Tibial artery (tissue), 4 donors: ENCODE measurements at regions not wholly inside any gene's neighbourhood (a gene's known extent, or its start where the extent isn't known, plus 50 kb on each side); places are given as distances from the start of the nearest gene placed in this dataset.

Experiments
- DNase-seq, 2 donors: peaks; one replicate each; pipeline ENCODE4 v3.0.0-alpha.2; 2019
- H3K27ac ChIP-seq, 2 donors: fragments of 200-600 bp; sonication (generic) in 1 of 2; 1 replicate in 1 of 2; 2 replicates in 1 of 2; pipeline ENCODE4 v1.5.1; 2018 to 2019; ENCODE audit warnings: mild to moderate bottlenecking in 1 of 2
- H3K27me3 ChIP-seq, 2 donors: fragments of 200-600 bp; sonication (generic) in 1 of 2; one replicate each; pipeline versions ENCODE4 v1.5.1 to v1.6.0; 2016 to 2019
- H3K36me3 ChIP-seq, 3 donors: fragments of 200-600 bp; sonication (generic) in 2 of 3; one replicate each; pipeline ENCODE4 v1.5.1; 2016 to 2019; ENCODE audit warnings: mild to moderate bottlenecking in 2 of 3
- H3K4me1 ChIP-seq, 4 donors: fragments of 200-600 bp; sonication (generic) in 2 of 4; 1 replicate in 3 of 4; 2 replicates in 1 of 4; pipeline ENCODE4 v1.5.1; 2016 to 2019
- H3K4me3 ChIP-seq, 2 donors: fragments of 200-600 bp; sonication (generic) in 1 of 2; 1 replicate in 1 of 2; 2 replicates in 1 of 2; pipeline ENCODE4 v1.5.1; 2018 to 2019; ENCODE audit warnings: mild to moderate bottlenecking in 2 of 2
- H3K9me3 ChIP-seq, 3 donors: fragments of 200-600 bp; sonication (generic) in 1 of 3; one replicate each; pipeline ENCODE4 v1.5.1; 2016 to 2019
- CTCF ChIP-seq, 2 experiments: fragments of 200-600 bp in 1 of 2; fragments of 450-650 bp in 1 of 2; IDR thresholded peaks; one replicate each; pipeline ENCODE4 v1.5.1; 2017 to 2019; ENCODE audit warnings: antibody characterized with exemption in 2 of 2, mild to moderate bottlenecking in 1 of 2, moderate library complexity in 1 of 2
- intact Hi-C: fragments of 100-400 bp; cut with DNase I; formaldehyde crosslinking; loops from one replicate; pipeline ENCODE4 v1.15.0; 2023; ENCODE audit warnings: low total_unique reads

GRCh38 chr6:50585441-50586330, 127.6 kb upstream of the TFAP2D start:
- Histone ChIP-seq H3K9me3 (no peaks in the 10 kb centered on the region), H3K27ac (no peak overlapping the region), H3K4me3 (no peak overlapping the region), H3K4me1 (no peaks in the 10 kb centered on the region), H3K27me3 (no peaks in the 10 kb centered on the region), H3K36me3 (no peaks in the 10 kb centered on the region)
- intact Hi-C loops, result no loop called here
- no peak for TF ChIP-seq CTCF (IDR thresholded peaks at IDR 0.05)
- no peak for DNase-seq

- no peaks in the 10 kb centered on the region for H3K36me3 ChIP-seq
- TF ChIP-seq CTCF (IDR thresholded peaks at IDR 0.05), result no peak
- DNase-seq, result no peak
- H3K4me1 ChIP-seq, result no peaks in the 10 kb centered on the region
- H3K27me3 ChIP-seq, result no peaks in the 10 kb centered on the region
- intact Hi-C loops, result no loop called here
- no peak overlapping the region for H3K27ac ChIP-seq
- H3K9me3 ChIP-seq, result no peaks in the 10 kb centered on the region
- H3K4me3 ChIP-seq, result no peak overlapping the region
These were observed 127.0 kb upstream of the TFAP2D start for GRCh38 chr6:50586331-50586675.

GRCh38 chr6:50589751-50590470, 123.4 kb upstream of the TFAP2D start:
- no peaks in the 10 kb centered on the region for H3K27me3 ChIP-seq
- no peak for DNase-seq
- H3K4me3 ChIP-seq, result no peak overlapping the region
- H3K9me3 ChIP-seq, result no peaks in the 10 kb centered on the region
- no peaks in the 10 kb centered on the region for H3K4me1 ChIP-seq
- intact Hi-C loops, result no loop called here
- H3K27ac ChIP-seq, result no peak overlapping the region
- no peaks in the 10 kb centered on the region for H3K36me3 ChIP-seq
- TF ChIP-seq CTCF (IDR thresholded peaks at IDR 0.05), result no peak

DNA sequence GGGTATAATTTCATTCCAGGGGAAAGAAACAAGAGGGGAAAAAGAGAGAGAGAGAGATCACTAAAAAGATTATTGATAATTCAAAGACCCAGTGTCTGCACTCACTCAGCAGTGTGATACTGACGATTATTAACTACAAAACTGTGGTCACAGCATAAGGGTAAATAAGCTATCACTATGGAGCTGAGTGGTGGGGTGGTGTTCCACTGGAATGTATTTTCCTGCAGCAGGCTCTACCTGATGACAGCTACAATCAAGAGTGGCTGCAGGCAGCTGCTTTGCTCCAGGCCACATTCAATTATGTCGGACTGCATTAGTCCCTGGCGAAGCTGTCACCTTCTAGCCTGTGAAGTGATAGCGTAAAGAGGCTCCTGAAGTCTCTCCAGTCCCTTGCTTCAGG, 122.2 kb upstream of the TFAP2D start:
- DNase-seq, result no peak
- Histone ChIP-seq H3K27me3 (no peaks in the 10 kb centered on the region), H3K4me3 (no peak overlapping the region), H3K36me3 (no peaks in the 10 kb centered on the region), H3K9me3 (no peaks in the 10 kb centered on the region), H3K27ac (no peak overlapping the region), H3K4me1 (no peaks in the 10 kb centered on the region)
- intact Hi-C loops, result no loop called here
- no peak for TF ChIP-seq CTCF (IDR thresholded peaks at IDR 0.05)

- no peak overlapping the region for H3K27ac ChIP-seq
- no peak overlapping the region for H3K4me3 ChIP-seq
- H3K9me3 ChIP-seq, result no peaks in the 10 kb centered on the region
- H3K4me1 ChIP-seq, result no peaks in the 10 kb centered on the region
- intact Hi-C loops, result no loop called here
- no peak for TF ChIP-seq CTCF (IDR thresholded peaks at IDR 0.05)
- no peaks in the 10 kb centered on the region for H3K36me3 ChIP-seq
- no peaks in the 10 kb centered on the region for H3K27me3 ChIP-seq
- no peak for DNase-seq
These were observed 113.0 kb upstream of the TFAP2D start for GRCh38 chr6:50600280-50600679.
